ENCODE measurements at regions not wholly inside any gene's neighbourhood (a gene's known extent, or its start where the extent isn't known, plus 50 kb on each side); places are given as distances from the start of the nearest gene placed in this dataset.
A peak's percentile ranks its signal among the peaks of the same experiment; 100 is the strongest.

DNA sequence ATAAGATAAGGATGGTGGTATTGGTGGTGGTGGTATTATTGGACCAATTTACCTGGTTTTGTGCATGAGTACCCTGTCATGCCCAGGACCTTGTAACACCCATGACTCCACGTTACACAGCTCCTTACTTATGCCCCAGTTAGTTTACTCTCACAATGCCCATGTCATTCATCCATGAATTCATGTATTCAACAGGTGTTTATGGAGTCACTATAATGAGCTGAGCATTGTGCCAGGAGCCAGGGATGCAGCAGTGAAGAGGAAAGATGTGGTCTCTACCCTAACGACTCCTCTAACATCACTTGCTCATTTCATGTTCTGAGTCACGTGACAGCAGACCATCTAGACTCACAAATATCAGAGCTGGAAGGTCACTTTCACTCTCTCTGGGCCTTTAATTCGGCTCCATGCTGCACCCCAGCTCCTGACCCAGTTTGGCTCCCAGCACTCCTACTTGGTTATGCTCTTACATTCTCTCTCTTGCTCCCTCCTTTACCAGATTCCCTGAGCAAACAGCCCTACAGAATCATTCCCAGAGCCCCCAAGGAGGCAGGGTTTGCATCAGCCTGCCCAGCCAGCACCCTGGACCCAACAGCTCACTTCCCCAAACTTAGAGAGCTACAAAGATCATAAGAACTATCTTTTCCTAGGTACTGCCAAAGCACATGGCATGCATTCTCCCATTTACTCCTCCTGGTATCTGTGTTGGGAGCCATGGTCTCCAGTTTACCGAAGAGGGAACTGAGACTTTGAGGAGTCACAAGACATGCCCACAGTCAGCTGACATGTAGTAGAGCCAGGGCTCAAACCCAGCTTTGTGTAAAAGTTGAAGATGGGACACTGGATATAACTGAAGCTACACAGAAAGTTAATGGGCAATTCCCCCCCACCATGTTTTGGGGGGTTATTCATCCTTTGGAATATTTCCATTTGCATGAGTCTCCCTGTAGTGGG, 449.9 kb downstream of the LRATD1 start:
- no peaks in the 10 kb centered on the region for H3K9me3 ChIP-seq (ENCODE audit: insufficient read depth in 2 of 2, low read depth in 1 of 2, low read length in 1 of 2)
- ChIA-PET POLR2A (ENCODE audit: partially characterized antibody) (no interaction called here), CTCF (ENCODE audit: partially characterized antibody) (interaction anchor here (0.6 to 3.7 kb wide), 7 partner anchors 12 to 78 kb away, joined by 3 to 12 read pairs (median 5); no protein-coding TSS in a partner anchor)
- no peaks in the 10 kb centered on the region for H4K20me1 ChIP-seq (replicated peaks in 1 of 2; ENCODE audit: control insufficient read depth in 1 of 2, insufficient read depth in 2 of 2, low read length in 2 of 2)
- DNase-seq (ENCODE audit: low read depth in 1 of 2, low spot score in 2 of 2) (no peak), FAIRE-seq (no peak)
- peak overlapping the region; percentile 32; the same call in 1 of the 2 replicates for H2AFZ ChIP-seq (ENCODE audit: low read length)
- no peak overlapping the region for H3K14ac ChIP-seq (ENCODE audit: insufficient read length)
- H2AK5ac ChIP-seq (ENCODE audit: low read depth, low read length): no peak overlapping the region
- no peaks in the 10 kb centered on the region for H3K27me3 ChIP-seq (replicated peaks in 1 of 4; ENCODE audit: control insufficient read depth in 3 of 4, extremely low read depth in 1 of 4, insufficient read depth in 3 of 4, low read length in 3 of 4)
- H2BK5ac ChIP-seq (ENCODE audit: low read depth, low read length): no peak overlapping the region
- no peaks in the 10 kb centered on the region for H3K4me1 ChIP-seq (replicated peaks in 1 of 4; ENCODE audit: control insufficient read depth in 3 of 4, insufficient read depth in 4 of 4, low read length in 3 of 4)
- H3K56ac ChIP-seq (replicated peaks; ENCODE audit: insufficient read length, low read depth, low read length): no peak overlapping the region
- H3K79me2 ChIP-seq (ENCODE audit: control insufficient read depth in 1 of 2, insufficient read depth in 2 of 2, low read length in 2 of 2): no peaks in the 10 kb centered on the region
- no peak overlapping the region for H4K5ac ChIP-seq (ENCODE audit: insufficient read length, low read depth, low read length)
- no peak overlapping the region for H3K9ac ChIP-seq (replicated peaks in 1 of 4; ENCODE audit: extremely low read depth in 1 of 4, low read depth in 3 of 4, low read length in 3 of 4)
- H2BK120ac ChIP-seq (replicated peaks; ENCODE audit: low read depth, low read length): no peak overlapping the region
- no peaks in the 10 kb centered on the region for H3K79me1 ChIP-seq (ENCODE audit: low read depth, low read length)
- no peak overlapping the region for H3K4me3 ChIP-seq (ENCODE audit: extremely low read depth in 1 of 4, insufficient read depth in 2 of 4, low read depth in 3 of 4, low read length in 4 of 4)
- no peaks in the 10 kb centered on the region for H3K23me2 ChIP-seq (ENCODE audit: low read depth, low read length)
- no peak overlapping the region for H2BK12ac ChIP-seq (ENCODE audit: low read depth, low read length)
- H3K27ac ChIP-seq (ENCODE audit: low read depth, low read length): no peak overlapping the region
- H3K18ac ChIP-seq (ENCODE audit: extremely low read depth, low read length): no peak overlapping the region
- no peak overlapping the region for H2BK15ac ChIP-seq (ENCODE audit: low read length)
- no peak overlapping the region for H3K23ac ChIP-seq (ENCODE audit: insufficient read length)
- no peaks in the 10 kb centered on the region for H3K36me3 ChIP-seq (ENCODE audit: control insufficient read depth in 2 of 4, insufficient read depth in 4 of 4, low read length in 3 of 4)
- 95% methylated on average over 5 of the region's 5 CpGs; no CpG with 5 or more reads in 1 of the 2 experiments for WGBS, 2 experiments (ENCODE audit: extremely low coverage in 1 of 2, insufficient coverage in 1 of 2, insufficient read length in 1 of 2, insufficient replicate concordance in 2 of 2, low coverage in 1 of 2, low lambda C conversion rate in 2 of 2, missing lambda C conversion rate in 1 of 2)
- no peak overlapping the region for H4K91ac ChIP-seq (replicated peaks; ENCODE audit: insufficient read length, low read length)
- no peak overlapping the region for H3K4ac ChIP-seq (replicated peaks; ENCODE audit: insufficient read length, low read depth, low read length)
- no peak overlapping the region for H3K4me2 ChIP-seq (ENCODE audit: insufficient read depth in 1 of 2, low read depth in 2 of 2, low read length in 2 of 2)
- no peak overlapping the region for H4K8ac ChIP-seq (ENCODE audit: extremely low read depth, insufficient read depth, low read length)
- H2BK20ac ChIP-seq (ENCODE audit: low read length): no peak overlapping the region
- TF ChIP-seq YY1 (IDR thresholded peaks at IDR 0.05; ENCODE audit: low read depth, low read length): no peak
- TF ChIP-seq TBP (IDR thresholded peaks at IDR 0.05; ENCODE audit: low read depth, low read length): no peak
- TF ChIP-seq, protein P1, sequence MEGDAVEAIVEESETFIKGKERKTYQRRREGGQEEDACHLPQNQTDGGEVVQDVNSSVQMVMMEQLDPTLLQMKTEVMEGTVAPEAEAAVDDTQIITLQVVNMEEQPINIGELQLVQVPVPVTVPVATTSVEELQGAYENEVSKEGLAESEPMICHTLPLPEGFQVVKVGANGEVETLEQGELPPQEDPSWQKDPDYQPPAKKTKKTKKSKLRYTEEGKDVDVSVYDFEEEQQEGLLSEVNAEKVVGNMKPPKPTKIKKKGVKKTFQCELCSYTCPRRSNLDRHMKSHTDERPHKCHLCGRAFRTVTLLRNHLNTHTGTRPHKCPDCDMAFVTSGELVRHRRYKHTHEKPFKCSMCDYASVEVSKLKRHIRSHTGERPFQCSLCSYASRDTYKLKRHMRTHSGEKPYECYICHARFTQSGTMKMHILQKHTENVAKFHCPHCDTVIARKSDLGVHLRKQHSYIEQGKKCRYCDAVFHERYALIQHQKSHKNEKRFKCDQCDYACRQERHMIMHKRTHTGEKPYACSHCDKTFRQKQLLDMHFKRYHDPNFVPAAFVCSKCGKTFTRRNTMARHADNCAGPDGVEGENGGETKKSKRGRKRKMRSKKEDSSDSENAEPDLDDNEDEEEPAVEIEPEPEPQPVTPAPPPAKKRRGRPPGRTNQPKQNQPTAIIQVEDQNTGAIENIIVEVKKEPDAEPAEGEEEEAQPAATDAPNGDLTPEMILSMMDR (IDR thresholded peaks at IDR 0.05; ENCODE audit: control extremely low read depth in 1 of 3, insufficient read depth in 1 of 3, low read depth in 1 of 3, low read length in 3 of 3): no peak
- no peak for TF ChIP-seq SP4 (IDR thresholded peaks at IDR 0.05; ENCODE audit: low read length)
